ENCODE measurements at regions not wholly inside any gene's neighbourhood (a gene's known extent, or its start where the extent isn't known, plus 50 kb on each side); places are given as distances from the start of the nearest gene placed in this dataset.

DNA sequence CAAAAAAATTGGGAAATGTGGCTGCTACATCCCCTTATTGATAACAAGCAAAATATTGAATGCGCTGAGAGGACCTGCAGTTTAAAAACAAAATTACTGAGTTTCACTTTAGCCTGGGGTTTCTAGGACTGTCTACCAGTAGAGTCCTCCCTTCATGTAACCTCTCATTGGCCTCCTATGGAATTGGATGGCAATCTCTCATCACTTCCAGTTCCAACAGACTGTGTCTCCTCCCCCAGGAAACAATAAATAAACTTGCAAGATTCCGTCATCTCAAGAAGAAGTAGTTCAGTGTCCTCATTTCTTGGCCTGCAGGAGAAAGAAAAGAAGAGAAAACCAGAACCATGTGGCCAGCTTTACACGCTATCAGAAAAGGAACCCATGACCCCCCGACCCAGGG, 123.8 kb downstream of the TLE3 start:
- DNase-seq, result no peak

DNA sequence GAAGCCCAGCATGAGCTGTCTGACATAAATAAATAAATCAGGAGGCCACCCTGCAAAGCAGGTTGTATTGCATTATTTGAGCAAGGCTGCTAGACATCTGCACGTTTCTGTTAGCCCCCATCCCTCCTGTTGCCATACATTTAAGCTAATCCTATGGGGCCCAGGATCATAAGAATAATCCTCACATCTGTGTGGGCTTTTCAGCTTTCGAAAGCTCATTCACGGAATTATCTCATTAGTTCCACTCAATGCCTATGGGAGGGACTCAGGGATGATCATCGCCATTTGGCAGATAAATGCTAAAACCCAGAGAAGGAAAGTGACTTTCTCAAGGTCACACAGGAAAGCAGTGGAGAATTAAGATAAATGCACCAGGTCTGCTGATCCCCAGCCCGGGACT, 123.4 kb downstream of the TLE3 start:
- DNase-seq, result no peak

DNA sequence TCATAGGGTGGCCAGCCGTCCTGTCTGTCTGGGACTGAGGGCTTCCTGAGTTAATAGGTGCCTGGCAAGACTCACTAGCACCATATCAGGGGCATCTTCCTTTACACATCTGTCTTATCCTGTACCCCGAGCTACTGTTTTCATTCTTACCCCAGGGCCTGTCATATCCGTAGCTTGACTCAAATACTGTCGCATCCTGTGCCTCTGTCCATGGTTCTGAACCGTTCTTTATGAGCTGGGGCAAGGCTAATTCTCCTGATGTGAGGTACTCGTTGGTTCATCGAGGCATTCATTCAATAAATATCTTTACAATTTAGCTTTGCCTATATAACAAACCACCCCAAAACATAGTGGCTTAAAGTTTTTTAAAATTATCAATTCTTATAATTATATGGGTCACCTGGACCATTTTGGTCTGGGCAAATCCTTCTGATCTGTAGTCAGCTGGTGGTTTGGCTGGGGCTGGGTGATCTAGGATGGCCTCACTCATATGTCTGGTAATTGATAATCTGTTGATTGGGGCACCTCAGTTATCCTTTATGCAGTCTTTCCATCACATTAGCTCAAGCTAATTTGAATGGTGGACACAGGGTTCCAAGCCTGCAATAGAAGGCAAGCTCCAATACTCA, 121.2 kb downstream of the TLE3 start:
- DNase-seq, result no peak

- DNase-seq, result no peak
Observed at GRCh38 chr15:69978603-69979002, 119.1 kb downstream of the TLE3 start.

- DNase-seq, result no peak
Observed at GRCh38 chr15:69979262-69979661, 118.5 kb downstream of the TLE3 start.

DNA sequence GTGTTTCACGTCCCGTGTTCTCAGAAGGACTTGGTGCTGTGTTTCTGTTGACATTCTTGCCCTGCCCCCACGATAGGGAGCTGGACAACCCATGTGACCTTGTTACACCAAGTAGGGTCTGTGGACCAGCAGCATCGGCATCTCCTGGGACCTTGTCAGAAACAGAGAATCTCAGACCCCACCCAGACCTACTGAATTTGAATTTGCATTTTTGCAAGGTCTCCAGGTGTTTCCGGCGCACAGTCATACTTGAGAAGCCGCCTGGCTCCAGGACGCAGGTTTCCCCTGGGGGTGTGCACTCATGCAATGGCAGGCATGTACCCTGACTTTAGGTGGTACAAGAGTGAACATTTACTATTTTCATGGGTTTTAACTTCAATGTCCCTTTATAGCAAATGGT, 117.9 kb downstream of the TLE3 start:
- DNase-seq, result no peak

GRCh38 chr15:69980341-69981059, 117.2 kb downstream of the TLE3 start:
- no peak for DNase-seq

GRCh38 chr15:69982037-69982436, 115.7 kb downstream of the TLE3 start:
- DNase-seq, result no peak

- no peak for DNase-seq
Observed at GRCh38 chr15:69983696-69984265, 113.9 kb downstream of the TLE3 start.

- no peak for DNase-seq
Observed at GRCh38 chr15:69987492-69988489, 109.9 kb downstream of the TLE3 start.

DNA sequence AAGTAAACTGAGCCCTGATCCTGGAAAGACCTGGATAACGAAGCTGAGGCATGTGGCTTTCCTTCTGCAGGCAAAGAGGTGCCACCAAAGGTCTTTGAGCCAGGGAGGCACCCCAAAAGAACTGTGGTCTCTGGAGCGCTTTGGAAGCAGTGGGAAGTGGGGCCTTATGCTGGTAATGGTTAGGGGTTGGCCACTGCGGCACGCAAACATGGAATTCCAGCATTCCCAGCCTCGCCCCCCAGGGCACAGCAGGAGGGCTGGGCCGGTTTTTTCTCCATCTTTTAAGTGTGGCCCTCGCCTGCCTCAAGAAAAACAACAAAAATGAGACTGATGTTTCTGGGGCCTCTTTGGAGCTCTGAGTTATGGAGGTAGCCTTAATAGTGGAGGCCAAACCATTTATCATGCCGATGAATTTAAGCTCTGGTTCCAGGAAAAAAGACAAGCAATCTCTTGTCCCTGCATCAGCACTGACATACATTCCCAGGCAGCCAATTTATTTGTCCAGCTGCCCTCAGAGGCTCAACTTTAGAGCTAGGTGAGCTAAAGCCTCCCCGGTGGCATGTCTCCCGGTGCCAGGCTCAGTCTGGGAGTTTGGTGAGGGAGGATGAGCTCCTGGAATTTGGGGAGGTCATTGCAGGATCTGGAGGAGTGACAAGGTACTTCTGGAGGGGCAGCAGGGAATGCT, 109.0 kb downstream of the TLE3 start:
- no peak for DNase-seq

DNA sequence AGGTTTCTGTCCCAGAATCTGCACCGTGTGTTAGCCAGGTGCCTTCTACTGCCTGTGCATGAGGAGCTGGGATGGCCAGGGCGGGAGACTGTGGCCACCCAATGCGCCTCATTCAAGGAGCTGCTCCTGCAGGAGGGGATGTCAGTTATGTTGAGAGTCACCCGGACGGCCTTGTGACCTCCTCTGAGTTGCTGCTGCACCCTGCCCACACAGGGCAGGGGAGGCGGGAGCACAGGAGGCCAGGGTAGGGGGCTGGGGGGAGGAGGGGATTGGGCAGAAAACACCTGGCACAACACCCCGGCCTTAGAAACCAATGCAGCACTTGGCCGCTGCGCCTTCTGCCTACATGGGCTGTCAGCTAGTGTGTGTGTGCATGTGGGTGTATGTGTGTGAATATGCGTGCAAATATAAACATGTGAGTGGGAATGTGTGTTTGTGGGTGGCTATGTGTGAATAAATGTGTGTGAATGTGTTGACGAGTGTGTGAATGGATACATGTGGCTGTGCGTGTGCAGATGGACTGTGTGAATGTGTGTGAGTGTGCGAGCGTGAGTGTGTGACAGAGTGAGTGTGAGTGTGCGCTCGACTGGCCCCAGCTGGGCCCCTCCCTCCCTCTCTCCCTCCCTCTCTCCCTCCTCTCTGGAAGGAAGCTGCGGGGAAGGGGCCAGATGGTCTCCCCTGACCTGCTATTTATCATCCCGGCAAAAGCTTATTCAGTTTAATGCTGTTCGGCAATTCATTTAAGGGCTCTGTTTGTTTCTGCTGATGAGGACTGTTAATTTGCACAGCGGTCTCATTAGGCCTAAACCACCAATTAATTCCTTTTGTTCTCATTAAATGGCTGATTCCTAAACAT, 106.9 kb downstream of the TLE3 start:
- no peak for DNase-seq

DNA sequence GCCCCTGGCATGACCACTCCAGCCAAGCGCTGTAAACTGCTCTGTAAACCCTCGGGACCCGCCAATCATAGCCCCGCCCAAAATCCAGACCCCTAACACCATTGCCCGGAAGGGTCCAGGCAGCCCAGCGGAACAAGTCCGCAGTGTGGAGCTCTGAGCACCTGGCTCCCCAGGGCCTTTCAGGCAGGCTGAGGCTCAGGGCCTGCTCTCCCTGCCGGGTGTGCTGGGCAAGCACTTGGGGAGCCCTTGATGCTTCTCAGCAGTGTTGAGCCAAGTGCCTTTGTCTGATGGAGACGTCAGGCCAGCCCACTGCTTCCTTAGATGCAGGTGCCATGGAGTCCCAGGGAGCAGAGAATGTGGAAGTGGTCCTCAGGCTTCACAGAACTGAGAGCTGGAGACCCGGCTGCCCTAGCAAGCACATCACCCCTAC, 106.2 kb downstream of the TLE3 start:
- DNase-seq, result no peak

DNA sequence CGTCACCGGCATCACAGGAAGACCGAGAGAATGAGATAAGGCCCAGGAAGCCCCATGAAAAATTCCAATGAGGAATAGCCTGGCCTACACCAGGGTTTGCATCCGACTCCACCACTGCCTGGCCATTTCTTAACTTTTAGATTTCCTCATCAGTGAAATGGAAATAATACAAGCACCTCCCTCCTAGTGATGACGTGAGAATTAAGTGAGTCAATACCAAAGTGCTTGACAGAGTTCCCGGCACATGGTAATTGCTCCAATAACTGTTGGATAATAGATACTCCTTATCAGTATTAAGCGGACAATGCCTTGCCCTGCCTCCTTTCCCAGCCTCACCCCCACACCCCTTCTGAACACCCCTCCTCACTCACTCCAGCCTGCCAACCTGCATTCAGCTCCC, 105.4 kb downstream of the TLE3 start:
- DNase-seq, result no peak

DNA sequence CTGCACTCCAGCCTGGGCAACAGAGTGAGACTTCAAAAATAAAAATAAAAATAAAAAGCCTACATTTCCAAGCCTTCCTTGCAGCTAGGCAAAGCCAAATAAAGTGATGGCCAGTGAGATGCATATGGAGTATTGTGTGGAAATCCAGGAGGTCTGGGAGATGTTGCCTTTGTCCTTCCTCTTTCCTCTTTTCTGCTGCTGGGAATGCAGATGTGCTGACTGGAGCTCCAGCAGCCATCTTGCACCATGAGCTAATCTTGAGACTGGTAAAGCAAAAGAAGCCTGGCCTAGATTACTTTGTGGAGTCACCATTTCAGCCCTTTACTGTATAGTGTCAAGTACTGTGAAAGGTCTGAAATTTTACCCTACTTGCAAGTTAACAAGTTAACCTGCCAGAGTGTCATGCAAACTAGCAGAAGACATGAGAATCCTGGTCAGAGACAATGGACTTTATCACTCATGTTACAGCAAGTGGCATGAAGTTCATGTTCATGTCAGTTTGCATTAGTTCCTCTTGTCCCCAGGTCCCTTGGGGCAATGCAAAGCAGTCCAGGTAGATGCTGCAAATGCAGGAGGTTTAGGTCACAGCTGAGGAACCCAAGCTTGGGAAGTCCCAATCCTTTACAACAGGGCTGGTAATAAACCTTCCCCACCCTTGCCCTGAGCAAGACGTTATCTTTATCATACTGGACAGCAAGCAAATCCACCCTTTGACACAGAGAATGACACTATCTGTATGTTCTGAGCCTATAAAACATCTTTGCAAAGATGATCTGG, 103.1 kb downstream of the TLE3 start:
- DNase-seq, result no peak

GRCh38 chr15:69996321-69997160, 101.2 kb downstream of the TLE3 start:
- no peak for DNase-seq

DNA sequence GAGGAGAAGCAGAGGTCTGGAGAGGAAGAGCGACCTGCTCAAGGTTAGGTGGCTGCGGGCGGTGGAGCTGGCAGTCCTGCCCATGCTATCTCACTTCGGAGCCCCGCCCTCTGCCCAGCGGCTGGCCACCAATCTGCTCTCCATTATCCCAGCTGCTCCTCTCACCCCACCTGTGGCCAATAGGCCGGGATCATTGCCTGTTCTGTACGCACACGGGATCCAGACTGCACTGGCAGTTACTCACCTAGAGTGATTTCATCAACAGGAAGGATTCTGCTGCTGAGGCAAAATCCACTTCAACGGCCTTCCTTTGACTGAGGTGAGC, 100.6 kb downstream of the TLE3 start:
- no peak for DNase-seq

Measured in 8988T (cell line).